Coronary artery (tissue), 2 donors: ENCODE measurements at regions not wholly inside any gene's neighbourhood (a gene's known extent, or its start where the extent isn't known, plus 50 kb on each side); places are given as distances from the start of the nearest gene placed in this dataset.
"Not testable (repeated sequence)": the region's sequence is repeated elsewhere in the genome, so short reads cannot be mapped to it uniquely, and the experiment has no call there.

Source experiments
- DNase-seq: peaks from one replicate; pipeline ENCODE4 v3.0.0-alpha.2; 2017; ENCODE audit warnings: low spot score
- H3K27ac ChIP-seq, 2 donors: fragments of 200-600 bp; sonication (generic); one replicate each; pipeline ENCODE4 v1.5.1; 2016 to 2019
- H3K4me3 ChIP-seq: fragments of 200-600 bp; sonication (generic); 2 replicates; pipeline ENCODE4 v1.5.1; 2016; ENCODE audit warnings: mild to moderate bottlenecking, moderate library complexity
- CTCF ChIP-seq: fragments of 200-600 bp; sonication (generic); IDR thresholded peaks from one replicate; pipeline ENCODE4 v1.5.1; 2019; ENCODE audit warnings: antibody characterized with exemption

DNA sequence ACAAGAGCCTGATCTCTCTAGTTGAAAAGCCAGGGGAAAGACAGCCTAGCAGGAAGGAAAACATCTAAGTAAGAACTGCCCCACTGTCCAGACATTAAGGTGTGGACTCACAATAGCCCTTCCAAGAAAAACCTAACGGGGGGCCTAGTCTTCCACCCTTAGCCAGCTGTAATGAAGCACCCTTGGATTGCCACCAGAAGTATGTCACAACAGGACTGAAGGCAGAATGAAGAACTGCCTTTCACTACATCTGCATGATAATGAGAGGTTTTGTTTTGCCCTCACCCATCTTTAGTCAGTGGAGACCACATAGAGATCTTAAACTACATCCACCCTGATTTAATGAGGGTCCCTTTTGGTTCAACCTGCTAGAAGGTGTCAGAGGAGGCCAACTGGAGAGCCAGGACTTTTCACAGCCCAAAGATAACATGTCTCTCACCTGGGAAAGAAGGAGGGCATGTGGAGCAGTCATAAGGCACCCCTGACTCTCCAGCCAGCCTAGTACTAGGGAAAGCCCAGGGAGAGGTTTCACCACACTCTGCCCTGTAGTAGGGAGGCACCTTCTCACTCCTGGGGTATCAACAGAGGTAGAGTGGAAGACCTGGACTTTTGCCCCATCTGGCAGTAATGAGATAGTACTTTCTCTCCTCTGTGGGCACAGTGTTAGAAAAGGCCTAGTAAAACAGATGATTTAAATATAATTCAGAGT is 1017.4 kb upstream of the MANEA start:
- DNase-seq, result no peak
- Histone ChIP-seq H3K4me3 (no peak overlapping the region), H3K27ac (no peak overlapping the region)
- TF ChIP-seq CTCF, result no peak

GRCh38 chr6:94557207-94557606 is 1020.1 kb upstream of the MANEA start:
- H3K4me3 ChIP-seq, H3K27ac ChIP-seq, DNase-seq: not testable (repeated sequence)

GRCh38 chr6:94548201-94548600 is 1029.1 kb upstream of the MANEA start:
- no peak for DNase-seq
- H3K4me3 ChIP-seq, result no peak overlapping the region
- no peak for TF ChIP-seq CTCF
- no peak overlapping the region for H3K27ac ChIP-seq

DNA sequence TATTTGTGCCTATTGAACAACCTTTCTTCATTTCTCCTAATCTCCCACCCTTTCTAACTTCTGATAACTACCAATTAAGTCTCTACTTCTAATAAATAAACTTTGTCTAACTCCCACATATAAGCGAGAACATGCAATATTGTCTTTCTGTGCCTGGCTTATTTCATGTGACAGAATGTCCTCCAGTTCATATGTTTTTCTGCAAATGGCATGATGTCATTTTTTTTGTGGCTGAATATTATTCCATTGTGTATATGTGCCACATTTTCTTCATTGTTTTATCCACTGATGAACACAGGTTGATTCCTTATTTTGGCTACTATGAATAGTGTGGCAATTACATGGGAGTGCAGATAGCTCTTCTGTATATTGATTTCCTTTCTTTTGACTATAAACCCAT is 1041.5 kb upstream of the MANEA start:
- DNase-seq, result no peak
- no peak for TF ChIP-seq CTCF
- H3K4me3 ChIP-seq, result no peak overlapping the region
- H3K27ac ChIP-seq, result no peak overlapping the region

DNA sequence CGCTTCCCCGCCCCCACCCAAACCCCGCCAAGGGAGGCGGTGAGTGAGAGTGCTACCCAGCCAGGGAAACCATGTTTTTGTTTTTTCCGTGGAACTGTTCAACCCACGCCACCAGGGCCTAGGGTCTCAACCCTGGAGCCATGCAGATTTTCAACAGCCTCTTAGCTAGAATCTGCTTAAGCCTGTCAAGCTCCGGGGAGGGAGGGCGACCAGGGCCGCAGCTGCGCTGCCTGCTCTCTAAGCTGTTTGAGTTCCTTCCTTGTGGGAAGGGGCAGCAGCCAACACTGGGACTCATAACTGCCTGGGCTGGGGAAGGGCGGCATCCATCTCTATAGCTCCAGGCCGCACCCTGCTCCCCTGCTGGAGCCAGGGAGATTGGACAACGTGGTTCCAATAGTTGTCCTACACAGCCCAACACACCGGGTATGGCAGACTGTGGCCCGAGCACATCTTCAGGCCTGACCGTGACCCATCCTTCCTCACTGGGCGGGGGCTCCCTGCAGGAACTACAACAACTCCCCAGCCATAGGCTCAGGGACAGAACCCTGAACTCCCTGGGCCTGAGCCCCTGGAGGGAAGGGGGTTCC is 1065.7 kb upstream of the MANEA start:
- no peak for TF ChIP-seq CTCF
- no peak overlapping the region for H3K4me3 ChIP-seq
- no peak for DNase-seq
- H3K27ac ChIP-seq, result no peak overlapping the region

DNA sequence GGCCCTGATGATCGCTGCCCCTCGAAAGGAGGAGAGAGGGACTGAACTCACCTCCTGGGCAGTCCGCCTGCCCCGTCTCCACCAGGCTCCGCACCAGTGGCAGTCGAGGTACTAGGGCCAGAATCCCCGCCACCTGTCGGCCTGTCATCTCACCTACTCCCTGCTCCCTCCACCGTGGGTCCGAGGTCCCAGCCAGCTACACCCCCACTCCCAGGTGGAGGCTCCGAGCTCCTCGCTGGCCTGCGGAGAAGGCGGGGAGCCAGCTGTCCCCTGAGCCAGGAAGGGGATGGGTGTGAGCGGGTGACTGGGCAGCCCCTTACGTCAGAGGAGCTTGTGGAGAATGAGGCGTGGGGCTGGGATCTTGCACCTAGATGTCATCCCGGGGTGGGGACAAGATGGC is 1066.5 kb upstream of the MANEA start:
- Histone ChIP-seq H3K27ac (no peak overlapping the region), H3K4me3 (no peak overlapping the region)
- TF ChIP-seq CTCF, result no peak
- no peak for DNase-seq

- no peak for TF ChIP-seq CTCF
- DNase-seq, result no peak
- H3K27ac ChIP-seq, result no peak overlapping the region
- no peak overlapping the region for H3K4me3 ChIP-seq
Observed at GRCh38 chr6:94501516-94501915, 1075.8 kb upstream of the MANEA start.
